MCF 10A (cell line): ENCODE measurements at regions not wholly inside any gene's neighbourhood (a gene's known extent, or its start where the extent isn't known, plus 50 kb on each side); places are given as distances from the start of the nearest gene placed in this dataset.

Experiments used
- BruUV-seq: library from RNA; stranded (reverse); fragments of 400-500 nt; replicated peaks from 2 replicates; lab custom pipeline; 2021; lab: Mats Ljungman, UMichigan
- CTCF ChIA-PET: fragments of 300-600 bp; sonication (Branson Sonifier 250); formaldehyde crosslinking; extraction: SDS; loops from one replicate; lab custom pipeline; 2021; ENCODE audit warnings: antibody characterized with exemption, inconsistent platforms; lab: Yijun Ruan, JAX
- POLR2A ChIA-PET: fragments of 300-600, 350-650 bp; sonication (Branson Sonifier 250); formaldehyde crosslinking; extraction: SDS; loops from one replicate; lab custom pipeline; 2020; ENCODE audit warnings: antibody characterized with exemption, inconsistent platforms; lab: Yijun Ruan, JAX
- DNase-seq: peaks from one replicate; pipeline ENCODE4 v3.0.0-alpha.2; 2018; ENCODE audit not compliant: unreplicated experiment
- H3K27ac Mint-ChIP-seq: one replicate; pipeline ENCODE4 v1.8.0; 2022; ENCODE audit warnings: mild to moderate bottlenecking, low read depth, mixed read lengths; ENCODE audit not compliant: unreplicated experiment
- H3K27me3 Mint-ChIP-seq: one replicate; pipeline ENCODE4 v1.8.0; 2022; ENCODE audit warnings: mixed read lengths; ENCODE audit not compliant: insufficient read depth, unreplicated experiment
- H3K36me3 Mint-ChIP-seq: one replicate; pipeline ENCODE4 v1.8.0; 2022; ENCODE audit warnings: mild to moderate bottlenecking, moderate library complexity, mixed read lengths; ENCODE audit not compliant: insufficient read depth, unreplicated experiment
- H3K4me1 Mint-ChIP-seq: one replicate; pipeline ENCODE4 v1.8.0; 2022; ENCODE audit warnings: mixed read lengths; ENCODE audit not compliant: insufficient read depth, unreplicated experiment
- H3K4me3 Mint-ChIP-seq: one replicate; pipeline ENCODE4 v1.8.0; 2022; ENCODE audit warnings: mild to moderate bottlenecking, moderate library complexity, mixed read lengths; ENCODE audit not compliant: unreplicated experiment
- H3K9me3 Mint-ChIP-seq: one replicate; pipeline ENCODE4 v1.8.0; 2022; ENCODE audit warnings: mixed read lengths; ENCODE audit not compliant: unreplicated experiment
- CTCF ChIP-seq: fragments of 200-600 bp; IDR thresholded peaks from one replicate; pipeline ENCODE4 v1.8.0; 2022; ENCODE audit warnings: antibody characterized with exemption, mild to moderate bottlenecking; ENCODE audit not compliant: unreplicated experiment
- intact Hi-C: fragments of 100-400 bp; cut with micrococcal nuclease; formaldehyde crosslinking; loops from 2 replicates; pipeline ENCODE4 v1.14.1; 2022

GRCh38 chr5:43895876-43896275 is 292.9 kb downstream of the NNT start:
- ChIA-PET POLR2A (no interaction called here), CTCF (no interaction called here)
- no peak for DNase-seq
- Mint-ChIP-seq H3K4me1 (no peaks in the 10 kb centered on the region), H3K4me3 (no peak overlapping the region), H3K27me3 (no peaks in the 10 kb centered on the region), H3K36me3 (no peaks in the 10 kb centered on the region), H3K27ac (no peak overlapping the region), H3K9me3 (peaks cover 4% of the 10 kb centered on the region)
- no peak for TF ChIP-seq CTCF
- intact Hi-C loops, result no loop called here
- BruUV-seq, result no TSS peak

- H3K9me3 Mint-ChIP-seq, result no peaks in the 10 kb centered on the region
- CTCF ChIA-PET, result no interaction called here
- DNase-seq, result no peak
- POLR2A ChIA-PET, result no interaction called here
- H3K4me1 Mint-ChIP-seq, result no peaks in the 10 kb centered on the region
- no peak overlapping the region for H3K27ac Mint-ChIP-seq
- no peak for TF ChIP-seq CTCF
- H3K36me3 Mint-ChIP-seq, result no peaks in the 10 kb centered on the region
- H3K4me3 Mint-ChIP-seq, result no peak overlapping the region
- intact Hi-C loops, result no loop called here
- BruUV-seq, result no TSS peak
- no peaks in the 10 kb centered on the region for H3K27me3 Mint-ChIP-seq
Measured at GRCh38 chr5:43893951-43894684, 291.1 kb downstream of the NNT start.

GRCh38 chr5:43891112-43891511 is 288.1 kb downstream of the NNT start:
- BruUV-seq, result no TSS peak
- no peak for DNase-seq
- CTCF ChIA-PET, result no interaction called here
- POLR2A ChIA-PET, result no interaction called here
- intact Hi-C loops, result no loop called here
- Mint-ChIP-seq H3K27ac (no peak overlapping the region), H3K36me3 (no peaks in the 10 kb centered on the region), H3K4me1 (no peaks in the 10 kb centered on the region), H3K27me3 (no peaks in the 10 kb centered on the region), H3K4me3 (no peak overlapping the region), H3K9me3 (no peaks in the 10 kb centered on the region)
- no peak for TF ChIP-seq CTCF

GRCh38 chr5:43889233-43889632 is 286.3 kb downstream of the NNT start:
- DNase-seq, result no peak
- no peaks in the 10 kb centered on the region for H3K27me3 Mint-ChIP-seq
- H3K36me3 Mint-ChIP-seq, result no peaks in the 10 kb centered on the region
- H3K27ac Mint-ChIP-seq, result no peak overlapping the region
- CTCF ChIA-PET, result no interaction called here
- TF ChIP-seq CTCF, result no peak
- no TSS peak for BruUV-seq
- H3K9me3 Mint-ChIP-seq, result no peaks in the 10 kb centered on the region
- no peak overlapping the region for H3K4me3 Mint-ChIP-seq
- no peaks in the 10 kb centered on the region for H3K4me1 Mint-ChIP-seq
- intact Hi-C loops, result no loop called here
- POLR2A ChIA-PET, result interaction anchor here (0.7 kb wide), 1 partner anchor 9 kb away, joined by 3 read pairs; no protein-coding TSS in a partner anchor
